ENCODE measurements at regions not wholly inside any gene's neighbourhood (a gene's known extent, or its start where the extent isn't known, plus 50 kb on each side); places are given as distances from the start of the nearest gene placed in this dataset.
A peak's percentile ranks its signal among the peaks of the same experiment; 100 is the strongest.

DNA sequence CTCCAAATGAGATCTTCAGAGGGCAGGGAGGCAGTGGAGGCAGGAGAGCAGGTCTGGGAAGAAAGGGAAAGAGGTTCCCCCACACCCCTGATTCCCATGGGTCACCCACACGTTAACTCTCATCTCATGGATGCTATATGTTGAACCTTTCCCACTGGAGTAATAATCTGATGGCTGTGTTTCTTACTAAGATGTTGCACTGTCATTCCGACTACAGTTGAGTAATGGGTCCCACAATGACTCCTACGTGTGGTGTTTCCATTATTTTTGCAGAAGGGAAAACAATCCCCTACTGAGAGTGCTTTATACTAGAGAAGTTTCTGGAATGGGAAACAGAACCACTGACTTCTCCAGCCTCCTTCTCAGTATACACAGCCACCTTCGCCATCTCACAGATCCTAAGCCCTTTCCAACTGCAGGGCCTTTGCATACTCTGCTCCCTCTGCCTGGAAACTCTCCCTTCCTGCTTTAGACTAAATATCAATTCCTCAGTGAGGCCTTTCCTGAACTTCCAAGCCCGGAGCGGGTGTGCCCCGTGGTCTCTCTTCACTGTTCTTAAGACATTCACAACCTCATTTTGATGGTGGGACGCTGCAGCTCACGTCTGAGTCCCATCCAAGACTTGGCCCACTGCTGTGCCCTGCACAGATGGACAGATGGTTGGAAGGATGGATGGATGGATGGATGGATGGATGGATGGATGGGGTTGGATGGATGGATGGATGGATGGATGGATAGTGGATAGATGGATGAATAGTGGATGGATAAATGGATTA lies 238.6 kb upstream of the PMEPA1 start (continued):
- no peak for TF ChIP-seq ZNF462 (CRISPR knock-in tag; IDR thresholded peaks at IDR 0.05)
- TF ChIP-seq EZH2phosphoT487 (IDR thresholded peaks at IDR 0.05; ENCODE audit: unreplicated experiment): no peak
- TF ChIP-seq ZNF331 (CRISPR knock-in tag; IDR thresholded peaks at IDR 0.05; ENCODE audit: low read depth): no peak
- no peak for TF ChIP-seq NANOG (IDR thresholded peaks at IDR 0.05; ENCODE audit: borderline replicate concordance)

- H3K4me3 ChIP-seq: no peak overlapping the region
- no peak overlapping the region for H3K4me3 Mint-ChIP-seq
- no peak overlapping the region for H3K27ac ChIP-seq (ENCODE audit: low read depth)
- H3K27me3 Mint-ChIP-seq (ENCODE audit: insufficient read depth, low read depth, poor library complexity): peaks cover 18% of the 10 kb centered on the region
- DNase-seq (ENCODE audit: low spot score) (no peak), ATAC-seq (no peak)
- H3K36me3 ChIP-seq (ENCODE audit: insufficient read depth): no peaks in the 10 kb centered on the region
- no peaks in the 10 kb centered on the region for H3K4me1 ChIP-seq (ENCODE audit: insufficient read depth)
- peaks cover 9% of the 10 kb centered on the region for H3K9me3 Mint-ChIP-seq
- H3K27ac Mint-ChIP-seq: peak overlapping the region; percentile 31; the same call in 1 of the 2 replicates
- no peaks in the 10 kb centered on the region for H3K79me2 ChIP-seq (replicated peaks; ENCODE audit: insufficient read depth)
- no peaks in the 10 kb centered on the region; the same call in 2 of the 3 replicates for H3K36me3 Mint-ChIP-seq (ENCODE audit: low read depth)
- no peaks in the 10 kb centered on the region for H3K4me1 Mint-ChIP-seq
- no peaks in the 10 kb centered on the region for H4K20me1 ChIP-seq (replicated peaks; ENCODE audit: insufficient read depth)
- no peak overlapping the region for H2AFZ ChIP-seq
- no peak overlapping the region for H3K4me2 ChIP-seq
- H3K27me3 ChIP-seq (ENCODE audit: insufficient read depth): no peaks in the 10 kb centered on the region
- H3F3A ChIP-seq (replicated peaks; ENCODE audit: low read depth): no peaks in the 10 kb centered on the region
- H3K9me2 ChIP-seq (ENCODE audit: insufficient read depth): no peaks in the 10 kb centered on the region; the same call in 1 of the 2 replicates
- TF ChIP-seq ZNF331 (CRISPR knock-in tag; IDR thresholded peaks at IDR 0.05; ENCODE audit: low read depth) (no peak), CTCF (conservative IDR thresholded peaks at IDR 0.05; ENCODE audit: low read depth in 2 of 2) (no peak), EZH2 (IDR thresholded peaks at IDR 0.05; ENCODE audit: low read depth, unreplicated experiment) (no peak)
Observed at GRCh38 chr20:57947421-57948179, 237.8 kb upstream of the PMEPA1 start.
